MCF 10A (cell line): ENCODE measurements at regions not wholly inside any gene's neighbourhood (a gene's known extent, or its start where the extent isn't known, plus 50 kb on each side); places are given as distances from the start of the nearest gene placed in this dataset.

ENCODE experiments used
- BruUV-seq: library from RNA; stranded (reverse); fragments of 400-500 nt; replicated peaks from 2 replicates; lab custom pipeline; 2021; lab: Mats Ljungman, UMichigan
- CTCF ChIA-PET: fragments of 300-600 bp; sonication (Branson Sonifier 250); formaldehyde crosslinking; extraction: SDS; loops from one replicate; lab custom pipeline; 2021; ENCODE audit warnings: antibody characterized with exemption, inconsistent platforms; lab: Yijun Ruan, JAX
- POLR2A ChIA-PET: fragments of 300-600, 350-650 bp; sonication (Branson Sonifier 250); formaldehyde crosslinking; extraction: SDS; loops from one replicate; lab custom pipeline; 2020; ENCODE audit warnings: antibody characterized with exemption, inconsistent platforms; lab: Yijun Ruan, JAX
- DNase-seq: peaks from one replicate; pipeline ENCODE4 v3.0.0-alpha.2; 2018; ENCODE audit not compliant: unreplicated experiment
- H3K27ac Mint-ChIP-seq: one replicate; pipeline ENCODE4 v1.8.0; 2022; ENCODE audit warnings: mild to moderate bottlenecking, low read depth, mixed read lengths; ENCODE audit not compliant: unreplicated experiment
- H3K27me3 Mint-ChIP-seq: one replicate; pipeline ENCODE4 v1.8.0; 2022; ENCODE audit warnings: mixed read lengths; ENCODE audit not compliant: insufficient read depth, unreplicated experiment
- H3K36me3 Mint-ChIP-seq: one replicate; pipeline ENCODE4 v1.8.0; 2022; ENCODE audit warnings: mild to moderate bottlenecking, moderate library complexity, mixed read lengths; ENCODE audit not compliant: insufficient read depth, unreplicated experiment
- H3K4me1 Mint-ChIP-seq: one replicate; pipeline ENCODE4 v1.8.0; 2022; ENCODE audit warnings: mixed read lengths; ENCODE audit not compliant: insufficient read depth, unreplicated experiment
- H3K4me3 Mint-ChIP-seq: one replicate; pipeline ENCODE4 v1.8.0; 2022; ENCODE audit warnings: mild to moderate bottlenecking, moderate library complexity, mixed read lengths; ENCODE audit not compliant: unreplicated experiment
- H3K9me3 Mint-ChIP-seq: one replicate; pipeline ENCODE4 v1.8.0; 2022; ENCODE audit warnings: mixed read lengths; ENCODE audit not compliant: unreplicated experiment
- CTCF ChIP-seq: fragments of 200-600 bp; IDR thresholded peaks from one replicate; pipeline ENCODE4 v1.8.0; 2022; ENCODE audit warnings: antibody characterized with exemption, mild to moderate bottlenecking; ENCODE audit not compliant: unreplicated experiment
- intact Hi-C: fragments of 100-400 bp; cut with micrococcal nuclease; formaldehyde crosslinking; loops from 2 replicates; pipeline ENCODE4 v1.14.1; 2022

GRCh38 chr3:64865839-64866570, 178.2 kb upstream of the ADAMTS9 start:
- Mint-ChIP-seq H3K27ac (no peak overlapping the region), H3K4me1 (no peaks in the 10 kb centered on the region), H3K27me3 (no peaks in the 10 kb centered on the region), H3K9me3 (no peaks in the 10 kb centered on the region), H3K36me3 (no peaks in the 10 kb centered on the region), H3K4me3 (no peak overlapping the region)
- ChIA-PET CTCF (interaction anchor here (0.9 kb wide), 1 partner anchor 90 kb away, joined by 4 read pairs; no protein-coding TSS in a partner anchor), POLR2A (interaction anchor here (0.6 kb wide), 1 partner anchor 18 kb away, joined by 5 read pairs; no protein-coding TSS in a partner anchor)
- TF ChIP-seq CTCF = no peak
- no peak for DNase-seq
- no TSS peak for BruUV-seq
- intact Hi-C loops = no loop called here

GRCh38 chr3:64863226-64864212, 175.7 kb upstream of the ADAMTS9 start:
- no peak for DNase-seq
- ChIA-PET CTCF (interaction anchor here (0.7 kb wide), 1 partner anchor 329 kb away, joined by 3 read pairs; no protein-coding TSS in a partner anchor), POLR2A (no interaction called here)
- Mint-ChIP-seq H3K4me1 (no peaks in the 10 kb centered on the region), H3K4me3 (no peak overlapping the region), H3K27ac (no peak overlapping the region), H3K36me3 (no peaks in the 10 kb centered on the region), H3K9me3 (no peaks in the 10 kb centered on the region), H3K27me3 (no peaks in the 10 kb centered on the region)
- BruUV-seq = no TSS peak
- intact Hi-C loops = no loop called here
- no peak for TF ChIP-seq CTCF

GRCh38 chr3:64861684-64862083, 173.9 kb upstream of the ADAMTS9 start:
- BruUV-seq = no TSS peak
- Mint-ChIP-seq H3K27ac (peak overlapping the region; percentile 7), H3K27me3 (no peaks in the 10 kb centered on the region), H3K9me3 (no peaks in the 10 kb centered on the region), H3K4me3 (no peak overlapping the region), H3K4me1 (no peaks in the 10 kb centered on the region), H3K36me3 (no peaks in the 10 kb centered on the region)
- POLR2A ChIA-PET = no interaction called here
- no peak for TF ChIP-seq CTCF
- CTCF ChIA-PET = interaction anchor here (0.6 to 0.7 kb wide), 2 partner anchors 103 to 322 kb away, joined by 3 to 4 read pairs; no protein-coding TSS in a partner anchor
- DNase-seq = no peak
- intact Hi-C loops = no loop called here

GRCh38 chr3:64860536-64860870, 172.7 kb upstream of the ADAMTS9 start:
- H3K36me3 Mint-ChIP-seq = no peaks in the 10 kb centered on the region
- H3K4me1 Mint-ChIP-seq = no peaks in the 10 kb centered on the region
- BruUV-seq = no TSS peak
- no peak overlapping the region for H3K4me3 Mint-ChIP-seq
- DNase-seq = no peak
- H3K27ac Mint-ChIP-seq = no peak overlapping the region
- intact Hi-C loops = no loop called here
- ChIA-PET CTCF (interaction anchor here (0.7 kb wide), 1 partner anchor 10 kb away, joined by 3 read pairs; no protein-coding TSS in a partner anchor), POLR2A (interaction anchor here (0.6 kb wide), 1 partner anchor 11 kb away, joined by 3 read pairs; no protein-coding TSS in a partner anchor)
- no peaks in the 10 kb centered on the region for H3K27me3 Mint-ChIP-seq
- no peaks in the 10 kb centered on the region for H3K9me3 Mint-ChIP-seq
- no peak for TF ChIP-seq CTCF
